ENCODE measurements at regions not wholly inside any gene's neighbourhood (a gene's known extent, or its start where the extent isn't known, plus 50 kb on each side); places are given as distances from the start of the nearest gene placed in this dataset.

DNA sequence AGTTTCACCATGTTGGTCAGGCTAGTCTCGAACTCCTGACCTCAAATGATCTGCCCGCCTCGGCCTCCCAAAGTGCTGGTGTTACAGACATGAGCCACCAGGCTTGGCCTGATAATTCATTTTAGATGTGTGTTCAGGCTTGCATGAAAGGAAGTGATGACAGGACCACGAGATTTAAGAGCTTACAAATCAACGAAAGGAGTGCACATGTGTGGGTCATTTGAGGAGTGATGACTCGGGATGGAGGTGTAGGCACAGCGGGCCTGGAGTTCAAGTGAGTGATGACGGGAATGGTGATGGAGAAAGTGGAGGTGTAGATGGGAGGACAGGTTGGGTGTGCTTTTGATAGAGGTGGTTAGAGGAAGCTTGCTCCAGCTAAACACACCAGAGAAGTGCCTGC is 742.4 kb downstream of the GALR1 start:
- TF ChIP-seq POLR2A (IDR thresholded peaks at IDR 0.05): no peak
- TF ChIP-seq, protein P1, sequence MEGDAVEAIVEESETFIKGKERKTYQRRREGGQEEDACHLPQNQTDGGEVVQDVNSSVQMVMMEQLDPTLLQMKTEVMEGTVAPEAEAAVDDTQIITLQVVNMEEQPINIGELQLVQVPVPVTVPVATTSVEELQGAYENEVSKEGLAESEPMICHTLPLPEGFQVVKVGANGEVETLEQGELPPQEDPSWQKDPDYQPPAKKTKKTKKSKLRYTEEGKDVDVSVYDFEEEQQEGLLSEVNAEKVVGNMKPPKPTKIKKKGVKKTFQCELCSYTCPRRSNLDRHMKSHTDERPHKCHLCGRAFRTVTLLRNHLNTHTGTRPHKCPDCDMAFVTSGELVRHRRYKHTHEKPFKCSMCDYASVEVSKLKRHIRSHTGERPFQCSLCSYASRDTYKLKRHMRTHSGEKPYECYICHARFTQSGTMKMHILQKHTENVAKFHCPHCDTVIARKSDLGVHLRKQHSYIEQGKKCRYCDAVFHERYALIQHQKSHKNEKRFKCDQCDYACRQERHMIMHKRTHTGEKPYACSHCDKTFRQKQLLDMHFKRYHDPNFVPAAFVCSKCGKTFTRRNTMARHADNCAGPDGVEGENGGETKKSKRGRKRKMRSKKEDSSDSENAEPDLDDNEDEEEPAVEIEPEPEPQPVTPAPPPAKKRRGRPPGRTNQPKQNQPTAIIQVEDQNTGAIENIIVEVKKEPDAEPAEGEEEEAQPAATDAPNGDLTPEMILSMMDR (IDR thresholded peaks at IDR 0.05): no peak

Data from heart left ventricle (tissue), 13 donors.